H1 (cell line): ENCODE measurements at regions not wholly inside any gene's neighbourhood (a gene's known extent, or its start where the extent isn't known, plus 50 kb on each side); places are given as distances from the start of the nearest gene placed in this dataset.

ENCODE experiments used
- CTCF ChIA-PET: fragments of 300-600 bp; sonication (Branson Sonifier 250); formaldehyde crosslinking; loops from one replicate; lab custom pipeline; 2021; ENCODE audit not compliant: partially characterized antibody; lab: Charles Lee
- POLR2A ChIA-PET: fragments of 300-600 bp; sonication (Branson Sonifier 250); formaldehyde crosslinking; loops from one replicate; lab custom pipeline; 2021; ENCODE audit warnings: inconsistent platforms; ENCODE audit not compliant: partially characterized antibody; lab: Charles Lee
- DNase-seq, 2 experiments: peaks; one replicate each; pipeline versions ENCODE4 v3.0.0 to v3.0.0-alpha.2; 2010 to 2022; ENCODE audit warnings: low spot score in 2 of 2, low read depth in 1 of 2, mixed read lengths in 1 of 2
- FAIRE-seq: peaks from 2 replicates; lab custom pipeline; 2011; peaks lifted over from hg19 to GRCh38; lab: Jason Lieb, UNC
- H2AFZ ChIP-seq: 2 replicates; pipeline ENCODE4 v1.8.1; 2012; ENCODE audit warnings: low read length, inconsistent platforms
- H2AK5ac ChIP-seq: 2 replicates; pipeline ENCODE4 v1.6.1; 2013; ENCODE audit warnings: low read depth, low read length
- H2BK120ac ChIP-seq: replicated peaks from 2 replicates; pipeline ENCODE3; 2013; ENCODE audit warnings: low read depth, low read length, inconsistent platforms
- H2BK12ac ChIP-seq: 2 replicates; pipeline ENCODE4 v1.6.1; 2013; ENCODE audit warnings: low read depth, low read length
- H2BK15ac ChIP-seq: 2 replicates; pipeline ENCODE4 v1.6.1; 2013; ENCODE audit warnings: low read length
- H2BK20ac ChIP-seq: 2 replicates; pipeline ENCODE4 v1.6.1; 2013; ENCODE audit warnings: low read length
- H2BK5ac ChIP-seq: 2 replicates; pipeline ENCODE4 v1.6.1; 2013; ENCODE audit warnings: low read depth, low read length
- H3K14ac ChIP-seq: 2 replicates; pipeline ENCODE4 v1.6.1; 2013; ENCODE audit warnings: inconsistent platforms; ENCODE audit not compliant: insufficient read length
- H3K18ac ChIP-seq: 2 replicates; pipeline ENCODE4 v1.6.1; 2013; ENCODE audit warnings: low read length; ENCODE audit errors: extremely low read depth
- H3K23ac ChIP-seq: 2 replicates; pipeline ENCODE4 v1.6.1; 2013; ENCODE audit warnings: inconsistent platforms; ENCODE audit not compliant: insufficient read length
- H3K23me2 ChIP-seq: 2 replicates; pipeline ENCODE4 v1.6.1; 2013; ENCODE audit warnings: low read depth, low read length
- H3K27ac ChIP-seq: 2 replicates; pipeline ENCODE4 v1.6.1; 2011; ENCODE audit warnings: low read depth, low read length, inconsistent platforms
- H3K27me3 ChIP-seq, 4 experiments: replicated peaks in 1 of 4; 1 replicate in 1 of 4; 2 replicates in 3 of 4; pipeline versions ENCODE4 v1.6.1 to v1.8.1; 2011 to 2013; ENCODE audit warnings: low read length in 3 of 4, mild to moderate bottlenecking in 3 of 4, inconsistent platforms in 2 of 4, mixed read lengths in 2 of 4, moderate library complexity in 1 of 4; ENCODE audit not compliant: control insufficient read depth in 3 of 4, insufficient read depth in 3 of 4; ENCODE audit errors: extremely low read depth in 1 of 4
- H3K36me3 ChIP-seq, 4 experiments: 2 replicates each; pipeline versions ENCODE4 v1.6.1 to v1.8.1; 2011 to 2013; ENCODE audit warnings: mild to moderate bottlenecking in 4 of 4, low read length in 3 of 4, moderate library complexity in 2 of 4, control low read depth in 1 of 4, inconsistent platforms in 1 of 4; ENCODE audit not compliant: insufficient read depth in 4 of 4, control insufficient read depth in 2 of 4
- H3K4ac ChIP-seq: replicated peaks from 2 replicates; pipeline ENCODE3; 2013; ENCODE audit warnings: low read length, low read depth, mixed read lengths, inconsistent platforms; ENCODE audit not compliant: insufficient read length
- H3K4me1 ChIP-seq, 4 experiments: replicated peaks in 1 of 4; 1 replicate in 1 of 4; 2 replicates in 3 of 4; pipeline versions ENCODE4 v1.6.1 to v1.8.1; 2011 to 2013; ENCODE audit warnings: low read length in 3 of 4, inconsistent platforms in 2 of 4, mixed read lengths in 1 of 4; ENCODE audit not compliant: insufficient read depth in 4 of 4, control insufficient read depth in 3 of 4
- H3K4me2 ChIP-seq, 2 experiments: 2 replicates each; pipeline versions ENCODE4 v1.6.1 to v1.8.1; 2011 to 2013; ENCODE audit warnings: low read depth in 2 of 2, low read length in 2 of 2, control low read depth in 1 of 2, inconsistent platforms in 1 of 2, mild to moderate bottlenecking in 1 of 2; ENCODE audit not compliant: insufficient read depth in 1 of 2
- H3K4me3 ChIP-seq, 4 experiments: fragments of 200-600, 300-600 bp in 1 of 4; sonication (generic), shearing (Covaris generic), sonication (Bioruptor Twin) in 1 of 4; 2 replicates each; pipeline versions ENCODE4 v1.5.1 to v1.8.1; 2011 to 2016; ENCODE audit warnings: low read length in 4 of 4, low read depth in 3 of 4, control low read depth in 2 of 4, inconsistent platforms in 2 of 4, mild to moderate bottlenecking in 2 of 4, mixed read lengths in 1 of 4, moderate library complexity in 1 of 4; ENCODE audit not compliant: insufficient read depth in 2 of 4; ENCODE audit errors: extremely low read depth in 1 of 4
- H3K56ac ChIP-seq: replicated peaks from 2 replicates; pipeline ENCODE3; 2013; ENCODE audit warnings: low read depth, mild to moderate bottlenecking, mixed read lengths, low read length, inconsistent platforms; ENCODE audit not compliant: insufficient read length
- H3K79me1 ChIP-seq: 2 replicates; pipeline ENCODE4 v1.6.1; 2013; ENCODE audit warnings: low read depth, low read length, control low read depth
- H3K79me2 ChIP-seq, 2 experiments: 2 replicates each; pipeline versions ENCODE4 v1.6.1 to v1.8.1; 2012 to 2013; ENCODE audit warnings: low read length in 2 of 2, mild to moderate bottlenecking in 2 of 2, inconsistent platforms in 1 of 2; ENCODE audit not compliant: insufficient read depth in 2 of 2, control insufficient read depth in 1 of 2
- H3K9ac ChIP-seq, 4 experiments: replicated peaks in 1 of 4; 1 replicate in 1 of 4; 2 replicates in 3 of 4; pipeline versions ENCODE4 v1.6.1 to v1.8.1; 2011 to 2013; ENCODE audit warnings: low read depth in 3 of 4, low read length in 3 of 4, control low read depth in 2 of 4, mild to moderate bottlenecking in 2 of 4, moderate library complexity in 2 of 4, inconsistent platforms in 1 of 4; ENCODE audit errors: extremely low read depth in 1 of 4
- H3K9me3 ChIP-seq, 2 experiments: 2 replicates each; pipeline versions ENCODE4 v1.6.1 to v1.8.1; 2012 to 2013; ENCODE audit warnings: mild to moderate bottlenecking in 2 of 2, moderate library complexity in 2 of 2, control low read depth in 1 of 2, inconsistent platforms in 1 of 2, low read depth in 1 of 2, low read length in 1 of 2, mixed read lengths in 1 of 2; ENCODE audit not compliant: insufficient read depth in 2 of 2
- H4K20me1 ChIP-seq, 2 experiments: replicated peaks in 1 of 2; 2 replicates each; pipeline versions ENCODE3 to v1.8.1; 2011 to 2013; ENCODE audit warnings: inconsistent platforms in 2 of 2, low read length in 2 of 2, mild to moderate bottlenecking in 1 of 2; ENCODE audit not compliant: insufficient read depth in 2 of 2, control insufficient read depth in 1 of 2
- H4K5ac ChIP-seq: 2 replicates; pipeline ENCODE4 v1.6.1; 2013; ENCODE audit warnings: low read length, low read depth, mixed read lengths, inconsistent platforms; ENCODE audit not compliant: insufficient read length
- H4K8ac ChIP-seq: 2 replicates; pipeline ENCODE4 v1.8.0; 2013; ENCODE audit warnings: mild to moderate bottlenecking, moderate library complexity, low read length, inconsistent platforms; ENCODE audit not compliant: insufficient read depth; ENCODE audit errors: extremely low read depth
- H4K91ac ChIP-seq: replicated peaks from 2 replicates; pipeline ENCODE3; 2013; ENCODE audit warnings: low read length, mixed read lengths, inconsistent platforms; ENCODE audit not compliant: insufficient read length
- FOSL1 ChIP-seq: IDR thresholded peaks from 2 replicates; pipeline ENCODE4 v1.6.1; 2011; ENCODE audit warnings: mild to moderate bottlenecking, low read depth, low read length, moderate library complexity; ENCODE audit not compliant: insufficient read depth
- GTF2F1 ChIP-seq: IDR thresholded peaks from 2 replicates; pipeline ENCODE4 v1.6.1; 2012; ENCODE audit warnings: low read depth, low read length, improper control_type of control experiment, borderline replicate concordance
- RAD21 ChIP-seq, 2 experiments: IDR thresholded peaks in 1 of 2; conservative IDR thresholded peaks in 1 of 2; 2 replicates each; pipeline ENCODE4 v1.6.1; 2011; ENCODE audit warnings: low read depth in 2 of 2, low read length in 2 of 2, improper control_type of control experiment in 1 of 2, inconsistent platforms in 1 of 2, mild to moderate bottlenecking in 1 of 2, moderate library complexity in 1 of 2
- TAF7 ChIP-seq: optimal IDR thresholded peaks from 2 replicates; pipeline ENCODE3; 2011; ENCODE audit warnings: low read depth, mild to moderate bottlenecking, inconsistent platforms, low read length, moderate library complexity, borderline replicate concordance
- TCF12 ChIP-seq: IDR thresholded peaks from 2 replicates; pipeline ENCODE4 v1.6.1; 2011; ENCODE audit warnings: low read depth, mild to moderate bottlenecking, low read length
- WGBS, 2 experiments: shearing (Covaris generic) in 1 of 2; methylation state at CpG; one replicate each; pipeline versions ENCODE4 v1.1.6 to v1.1.7; 2013 to 2015; ENCODE audit warnings: low lambda C conversion rate in 2 of 2, mixed read lengths in 2 of 2, inconsistent platforms in 1 of 2, low coverage in 1 of 2, missing lambda C conversion rate in 1 of 2; ENCODE audit not compliant: insufficient replicate concordance in 2 of 2, insufficient coverage in 1 of 2, insufficient read length in 1 of 2; ENCODE audit errors: extremely low coverage in 1 of 2, missing lambda C conversion rate in 1 of 2; 5-methylcytosine and 5-hydroxymethylcytosine counted together

DNA sequence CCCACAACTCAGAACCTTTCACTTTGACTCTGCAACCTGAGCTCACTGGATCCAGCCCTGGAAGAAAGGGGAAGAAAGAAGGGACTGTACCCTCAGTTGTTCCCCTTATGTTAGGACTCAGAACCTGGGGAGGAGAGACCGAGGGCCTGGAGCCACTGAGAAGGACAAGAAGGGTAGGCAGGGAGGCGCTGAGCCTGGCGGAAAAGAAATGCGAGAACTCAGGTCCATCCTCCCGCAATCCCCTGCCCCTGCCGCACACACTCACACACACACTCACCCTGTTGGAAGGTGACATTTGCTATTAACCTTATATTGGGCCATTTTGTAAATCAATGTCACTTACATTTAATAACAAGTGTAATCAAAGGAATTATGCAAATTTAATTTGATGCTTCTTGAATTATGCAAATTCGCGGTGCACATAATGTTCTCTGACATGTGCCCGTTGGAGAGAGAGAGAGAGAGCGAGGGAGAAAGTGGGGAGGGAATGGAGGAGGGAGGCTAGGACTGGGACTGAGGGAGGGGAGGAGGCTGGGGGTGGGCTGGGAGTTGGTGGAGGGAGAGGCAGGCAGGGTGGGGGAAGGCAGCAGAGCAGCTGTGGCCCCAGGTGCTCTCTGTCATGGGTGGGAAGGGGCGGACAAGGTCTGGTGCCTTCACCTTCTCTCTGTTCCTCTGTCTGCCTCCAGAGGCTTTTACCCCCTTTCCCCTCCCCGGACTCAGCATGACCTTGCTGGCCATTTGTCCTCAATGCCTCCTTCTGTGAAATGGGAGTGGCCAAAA, 99.6 kb upstream of the PAX2 start:
- H4K8ac ChIP-seq: no peak overlapping the region; the same call in 1 of the 2 replicates
- H3K9me3 ChIP-seq: no peaks in the 10 kb centered on the region
- H3K4me1 ChIP-seq: peaks cover 3 to 29% (median 19%) of the 10 kb centered on the region in 4 experiments; a peak in 5 of 7 replicates
- H2BK15ac ChIP-seq: 0 out of 2 replicates have a peak overlapping the region, but pooled peaks have one; percentile 21
- H3K23me2 ChIP-seq: peaks cover 3% of the 10 kb centered on the region; the same call in 1 of the 2 replicates
- peak overlapping the region; percentile 38; the same call in 1 of the 2 replicates for H3K18ac ChIP-seq
- no peaks in the 10 kb centered on the region; the same call in 1 of the 2 replicates for H3K79me1 ChIP-seq
- peak overlapping the region; percentile 9 for H3K4ac ChIP-seq
- no peak overlapping the region for H4K5ac ChIP-seq
- ChIA-PET POLR2A (no interaction called here), CTCF (interaction anchor here (0.8 to 4.8 kb wide), 9 partner anchors 10 to 496 kb away, joined by 3 to 26 read pairs (median 4); no protein-coding TSS in a partner anchor)
- H2AFZ ChIP-seq: no peak overlapping the region
- H3K4me2 ChIP-seq: peak overlapping the region in 1 of 2 experiments; percentile 13; a peak in 1 of 4 replicates
- H3K36me3 ChIP-seq: no peaks in the 10 kb centered on the region
- H3K14ac ChIP-seq: no peak overlapping the region
- H3K27ac ChIP-seq: no peak overlapping the region
- H3K23ac ChIP-seq: no peak overlapping the region
- H2AK5ac ChIP-seq: no peak overlapping the region
- 65% methylated on average over 8 of the region's 12 CpGs; no CpG with 5 or more reads in 1 of the 2 experiments for WGBS, 2 experiments
- H3K56ac ChIP-seq: no peak overlapping the region
- peak overlapping the region; percentile 15; the same call in 1 of the 2 replicates for H2BK5ac ChIP-seq
- H3K27me3 ChIP-seq: peaks cover 0 to 5% (median 2%) of the 10 kb centered on the region in 4 experiments; a peak in 1 of 7 replicates
- H4K91ac ChIP-seq: no peak overlapping the region
- FAIRE-seq: no peak
- no peak overlapping the region for H3K4me3 ChIP-seq
- H4K20me1 ChIP-seq: no peaks in the 10 kb centered on the region
- H3K79me2 ChIP-seq: no peaks in the 10 kb centered on the region
- no peak overlapping the region for H2BK120ac ChIP-seq
- no peak overlapping the region for H3K9ac ChIP-seq
- H2BK12ac ChIP-seq: no peak overlapping the region; the same call in 1 of the 2 replicates
- DNase-seq: no peak
- no peak overlapping the region for H2BK20ac ChIP-seq
- no peak for TF ChIP-seq GTF2F1
- no peak for TF ChIP-seq TAF7
- TF ChIP-seq RAD21 (IDR thresholded peaks at IDR 0.05 in 1 of 2, conservative IDR thresholded peaks at IDR 0.05 in 1 of 2; ENCODE audit: low read depth in 2 of 2, low read length in 2 of 2): no peak
- TF ChIP-seq FOSL1: no peak
- TF ChIP-seq TCF12: no peak
